HepG2 (cell line): ENCODE measurements at regions not wholly inside any gene's neighbourhood (a gene's known extent, or its start where the extent isn't known, plus 50 kb on each side); places are given as distances from the start of the nearest gene placed in this dataset.

Source experiments
- ATAC-seq: fragments of 200-7000 bp; cut with Tn5 transposase; 3 replicates; pipeline ENCODE4 v1.9.1; 2020; ENCODE audit warnings: mild to moderate bottlenecking, moderate library complexity
- BruUV-seq: library from RNA; stranded (reverse); fragments of 400-500 nt; replicated peaks from 2 replicates; lab custom pipeline; 2021; lab: Mats Ljungman, UMichigan
- CTCF ChIA-PET: fragments of 300-600 bp; formaldehyde crosslinking; extraction: SDS; loops from one replicate; lab custom pipeline; 2021; ENCODE audit warnings: low total read pairs, inconsistent platforms, low intra/inter-chr PET ratio; lab: Yijun Ruan, JAX
- POLR2A ChIA-PET: fragments of 350-600 bp; sonication (Branson Sonifier 250); formaldehyde crosslinking; loops from one replicate; lab custom pipeline; 2020; ENCODE audit warnings: antibody characterized with exemption, inconsistent platforms; lab: Yijun Ruan, JAX
- DNase-seq: peaks from one replicate; pipeline ENCODE4 v3.0.0-alpha.2; 2015; ENCODE audit warnings: low spot score
- FAIRE-seq: peaks from 3 replicates; lab custom pipeline; 2011; peaks lifted over from hg19 to GRCh38; lab: Jason Lieb, UNC
- H2AFZ ChIP-seq: one replicate; pipeline ENCODE4 v1.6.1; 2011; ENCODE audit warnings: low read length, inconsistent platforms
- H3K27ac ChIP-seq: fragments of 300-600 bp; 3 replicates; pipeline ENCODE4 v1.8.0; 2011; ENCODE audit warnings: mixed run types, mild to moderate bottlenecking, mixed read lengths, low read length, inconsistent platforms; ENCODE audit not compliant: insufficient read depth; ENCODE audit errors: extremely low read length
- H3K27me3 ChIP-seq, 2 experiments: fragments of 200-600 bp in 1 of 2; 2 replicates in 1 of 2; 3 replicates in 1 of 2; pipeline versions ENCODE4 v1.6.0 to v1.8.0; 2011; ENCODE audit warnings: low read length in 2 of 2, mild to moderate bottlenecking in 2 of 2, moderate library complexity in 2 of 2, inconsistent platforms in 1 of 2; ENCODE audit not compliant: insufficient read depth in 2 of 2, control insufficient read depth in 1 of 2
- H3K36me3 ChIP-seq, 2 experiments: fragments of 200-600 bp in 1 of 2; replicated peaks in 1 of 2; 2 replicates in 1 of 2; 3 replicates in 1 of 2; pipeline versions ENCODE4 v1.5.1 to v1.8.0; 2011; ENCODE audit warnings: low read length in 2 of 2, inconsistent platforms in 1 of 2; ENCODE audit not compliant: insufficient read depth in 2 of 2, control insufficient read depth in 1 of 2
- H3K4me1 ChIP-seq: 2 replicates; pipeline ENCODE4 v1.5.1; 2012; ENCODE audit warnings: low read length, inconsistent platforms; ENCODE audit not compliant: insufficient read depth
- H3K4me2 ChIP-seq: 2 replicates; pipeline ENCODE4 v1.6.0; 2011; ENCODE audit warnings: low read depth, low read length, inconsistent platforms
- H3K4me3 ChIP-seq, 3 experiments: fragments of 200-600 bp in 1 of 3; sonication (generic), shearing (Covaris generic) in 1 of 3; replicated peaks in 1 of 3; 2 replicates each; pipeline ENCODE4 v1.5.1; 2011 to 2016; ENCODE audit warnings: low read length in 3 of 3, inconsistent platforms in 2 of 3, low read depth in 2 of 3, mild to moderate bottlenecking in 2 of 3, control low read depth in 1 of 3, mixed read lengths in 1 of 3; ENCODE audit not compliant: insufficient read depth in 1 of 3
- H3K79me2 ChIP-seq: one replicate; pipeline ENCODE4 v1.6.1; 2011; ENCODE audit warnings: low read length, inconsistent platforms; ENCODE audit not compliant: insufficient read depth
- H3K9ac ChIP-seq: 2 replicates; pipeline ENCODE4 v1.6.0; 2011; ENCODE audit warnings: mild to moderate bottlenecking, low read depth, low read length, inconsistent platforms; ENCODE audit not compliant: insufficient read depth
- H3K9me3 ChIP-seq: 2 replicates; pipeline ENCODE4 v1.5.1; 2012; ENCODE audit warnings: mild to moderate bottlenecking, low read length
- H4K20me1 ChIP-seq: 2 replicates; pipeline ENCODE4 v1.6.0; 2011; ENCODE audit warnings: inconsistent platforms, mild to moderate bottlenecking, low read length, moderate library complexity; ENCODE audit not compliant: insufficient read depth
- ASH2L ChIP-seq: fragments of 300-600, 200-600 bp; sonication (generic); IDR thresholded peaks from 2 replicates; pipeline ENCODE4 v1.7.0; 2017; ENCODE audit warnings: low read depth, mild to moderate bottlenecking, moderate library complexity, mixed read lengths, low read length; ENCODE audit not compliant: insufficient read length
- CSRNP1 ChIP-seq: sonication (generic); formaldehyde crosslinking; IDR thresholded peaks from 2 replicates; pipeline ENCODE4 v1.8.1; 2023; ENCODE audit warnings: mild to moderate bottlenecking, missing genetic modification reagents
- NFIB ChIP-seq: sonication (generic); formaldehyde crosslinking; IDR thresholded peaks from 2 replicates; pipeline ENCODE4 v1.9.0; 2021; ENCODE audit warnings: missing genetic modification reagents, mild to moderate bottlenecking, borderline replicate concordance
- STAT5B ChIP-seq: sonication (generic); formaldehyde crosslinking; IDR thresholded peaks from 2 replicates; pipeline ENCODE4 v1.4.0; 2020; ENCODE audit warnings: missing genetic modification reagents
- ZNF17 ChIP-seq: sonication (generic); formaldehyde crosslinking; IDR thresholded peaks from 2 replicates; pipeline ENCODE4 v1.5.0; 2020; ENCODE audit warnings: mild to moderate bottlenecking, missing genetic modification reagents
- ZNF720 ChIP-seq: sonication (generic); formaldehyde crosslinking; IDR thresholded peaks from 2 replicates; pipeline ENCODE4 v1.4.0; 2020; ENCODE audit warnings: missing genetic modification reagents
- ZZZ3 ChIP-seq: sonication (generic); formaldehyde crosslinking; IDR thresholded peaks from 2 replicates; pipeline ENCODE4 v1.4.0; 2020; ENCODE audit warnings: missing genetic modification reagents, mild to moderate bottlenecking, borderline replicate concordance
- WGBS: methylation state at CpG from one replicate; pipeline ENCODE4 v1.1.6; 2017; ENCODE audit warnings: low lambda C conversion rate; 5-methylcytosine and 5-hydroxymethylcytosine counted together
- in situ Hi-C: cut with HindIII; loops from 2 replicates; pipeline ENCODE4 v1.10.0; 2017; ENCODE audit warnings: low pct_unique_long_range_greater_than_20kb; ENCODE audit not compliant: extremely low pct_ligation_motif_present
- intact Hi-C: fragments of 100-400 bp; cut with micrococcal nuclease; formaldehyde crosslinking; loops from one replicate; pipeline ENCODE4 v1.10.0; 2022; ENCODE audit not compliant: unreplicated experiment

GRCh38 chr21:32955311-32956060 is 70.2 kb upstream of the OLIG2 start:
- TF ChIP-seq STAT5B (no peak), ZZZ3 (CRISPR knock-in tag) (no peak), ZNF17 (CRISPR knock-in tag) (no peak), ZNF720 (CRISPR knock-in tag) (no peak), CSRNP1 (no peak), NFIB (CRISPR knock-in tag) (no peak), ASH2L (no peak)
- no peaks in the 10 kb centered on the region for H4K20me1 ChIP-seq
- no peaks in the 10 kb centered on the region for H3K4me1 ChIP-seq
- POLR2A ChIA-PET: no interaction called here
- no peak for ATAC-seq
- no peaks in the 10 kb centered on the region for H3K36me3 ChIP-seq
- 48% methylated on average over 17 of the region's 20 CpGs for whole genome bisulfite sequencing
- intact Hi-C loops (no loop called here), in situ Hi-C loops (no loop called here)
- no peak for FAIRE-seq
- CTCF ChIA-PET: no interaction called here
- H2AFZ ChIP-seq: no peak overlapping the region
- no peak for DNase-seq
- H3K27me3 ChIP-seq: peaks cover 9 to 75% of the 10 kb centered on the region in 2 experiments; a peak in 4 of 5 replicates
- H3K79me2 ChIP-seq: no peaks in the 10 kb centered on the region
- BruUV-seq: no TSS peak
- no peak overlapping the region for H3K27ac ChIP-seq
- no peaks in the 10 kb centered on the region for H3K9me3 ChIP-seq
- H3K9ac ChIP-seq: no peak overlapping the region
- no peak overlapping the region for H3K4me3 ChIP-seq
- H3K4me2 ChIP-seq: no peak overlapping the region
